Erythroblast (primary cell): ENCODE measurements at regions not wholly inside any gene's neighbourhood (a gene's known extent, or its start where the extent isn't known, plus 50 kb on each side); places are given as distances from the start of the nearest gene placed in this dataset.
"Not testable (repeated sequence)": the region's sequence is repeated elsewhere in the genome, so short reads cannot be mapped to it uniquely, and the experiment has no call there.

Experiments
- DNase-seq, 2 experiments: peaks; one replicate each; lab custom pipeline; 2025; lab: John Stamatoyannopoulos, UW
- GATA1 ChIP-seq: IDR thresholded peaks from 2 replicates; pipeline ENCODE4 v1.6.1; 2011; ENCODE audit warnings: low read depth, mild to moderate bottlenecking, control low read depth, low read length, moderate library complexity
- POLR2A ChIP-seq: IDR thresholded peaks from 2 replicates; pipeline ENCODE4 v1.6.1; 2011; ENCODE audit warnings: mild to moderate bottlenecking, low read length

GRCh38 chr3:86887876-86888275 is 103.1 kb downstream of the VGLL3 start:
- DNase-seq, result no peak
- no peak for TF ChIP-seq GATA1
- TF ChIP-seq POLR2A, result no peak

- no peak for TF ChIP-seq POLR2A
- no peak for DNase-seq
Observed at GRCh38 chr3:86880066-86880465, 110.9 kb downstream of the VGLL3 start.

- not testable (repeated sequence) for DNase-seq
Observed at GRCh38 chr3:86876504-86877181, 114.3 kb downstream of the VGLL3 start.

GRCh38 chr3:86874790-86875189 is 116.2 kb downstream of the VGLL3 start:
- DNase-seq, result not testable (repeated sequence)

GRCh38 chr3:86869566-86869965 is 121.4 kb downstream of the VGLL3 start:
- DNase-seq, result no peak
- TF ChIP-seq GATA1 (no peak), POLR2A (no peak)

GRCh38 chr3:86867982-86868381 is 123.0 kb downstream of the VGLL3 start:
- no peak for TF ChIP-seq GATA1
- TF ChIP-seq POLR2A, result no peak

GRCh38 chr3:86865506-86865905 is 125.4 kb downstream of the VGLL3 start:
- TF ChIP-seq POLR2A (no peak), GATA1 (no peak)
- DNase-seq, result no peak

More at GRCh38 chr3:86867982-86868381, 123.0 kb downstream of the VGLL3 start:
- DNase-seq, result no peak

- TF ChIP-seq GATA1 (no peak), POLR2A (no peak)
- no peak for DNase-seq
Observed at GRCh38 chr3:86856711-86857110, 134.2 kb downstream of the VGLL3 start.

GRCh38 chr3:86849991-86850390 is 141.0 kb downstream of the VGLL3 start:
- TF ChIP-seq GATA1 (no peak), POLR2A (no peak)
- DNase-seq, result no peak

GRCh38 chr3:86845726-86846125 is 145.2 kb downstream of the VGLL3 start:
- no peak for TF ChIP-seq POLR2A
- no peak for TF ChIP-seq GATA1
- DNase-seq, result no peak

GRCh38 chr3:86838927-86839326 is 152.0 kb downstream of the VGLL3 start:
- no peak for DNase-seq
- TF ChIP-seq GATA1 (no peak), POLR2A (no peak)

GRCh38 chr3:86837871-86838270 is 153.1 kb downstream of the VGLL3 start:
- TF ChIP-seq POLR2A (no peak), GATA1 (no peak)
- DNase-seq, result no peak

GRCh38 chr3:86830566-86830965 is 160.4 kb downstream of the VGLL3 start:
- TF ChIP-seq POLR2A (no peak), GATA1 (no peak)
- DNase-seq, result no peak

GRCh38 chr3:86828751-86829150 is 162.2 kb downstream of the VGLL3 start:
- no peak for TF ChIP-seq GATA1
- no peak for TF ChIP-seq POLR2A

GRCh38 chr3:86827582-86827981 is 163.4 kb downstream of the VGLL3 start:
- DNase-seq, result not testable (repeated sequence)

More at GRCh38 chr3:86828751-86829150, 162.2 kb downstream of the VGLL3 start:
- DNase-seq, result no peak
